GM12873 (cell line): ENCODE measurements at regions not wholly inside any gene's neighbourhood (a gene's known extent, or its start where the extent isn't known, plus 50 kb on each side); places are given as distances from the start of the nearest gene placed in this dataset.

Experiments used
- CTCF ChIP-seq: IDR thresholded peaks from 2 replicates; pipeline ENCODE4 v1.5.1; 2012; ENCODE audit warnings: low read depth, mild to moderate bottlenecking, moderate library complexity, low read length, control low read depth; ENCODE audit not compliant: insufficient read depth; ENCODE audit errors: missing control alignments

GRCh38 chr20:51085769-51086168 is 62.9 kb upstream of the KCNG1 start:
- no peak for TF ChIP-seq CTCF

GRCh38 chr20:51084593-51085377 is 61.9 kb upstream of the KCNG1 start:
- TF ChIP-seq CTCF = no peak

GRCh38 chr20:51083447-51083846 is 60.5 kb upstream of the KCNG1 start:
- TF ChIP-seq CTCF = no peak

- TF ChIP-seq CTCF = no peak
These were observed 60.1 kb upstream of the KCNG1 start for GRCh38 chr20:51082988-51083387.

- no peak for TF ChIP-seq CTCF
These were observed 57.6 kb upstream of the KCNG1 start for GRCh38 chr20:51080516-51080915.

GRCh38 chr20:51079488-51079887 is 56.6 kb upstream of the KCNG1 start:
- TF ChIP-seq CTCF = no peak

- no peak for TF ChIP-seq CTCF
These were observed 54.8 kb upstream of the KCNG1 start for GRCh38 chr20:51077686-51078060.
